Stimulated activated CD4-positive, alpha-beta T cell treated with anti-CD3 and anti-CD28 coated beads, Interleukin-4, amount 100 ng/mL, for 1 hour (primary cell): ENCODE measurements at regions not wholly inside any gene's neighbourhood (a gene's known extent, or its start where the extent isn't known, plus 50 kb on each side); places are given as distances from the start of the nearest gene placed in this dataset.
"Not testable (repeated sequence)": the region's sequence is repeated elsewhere in the genome, so short reads cannot be mapped to it uniquely, and the experiment has no call there.

Source experiments
- DNase-seq: peaks from one replicate; pipeline ENCODE4 v3.0.0-alpha.2; 2020

GRCh38 chr12:91718326-91718725 lies 427.3 kb downstream of the BTG1 start:
- no peak for DNase-seq

- no peak for DNase-seq
Observed at GRCh38 chr12:91717804-91718203, 427.8 kb downstream of the BTG1 start.

GRCh38 chr12:91711925-91712324 lies 433.7 kb downstream of the BTG1 start:
- DNase-seq: not testable (repeated sequence)

- DNase-seq: no peak
Observed at GRCh38 chr12:91706466-91706865, 439.2 kb downstream of the BTG1 start.

- no peak for DNase-seq
Observed at GRCh38 chr12:91704446-91704845, 441.2 kb downstream of the BTG1 start.

- no peak for DNase-seq
Observed at GRCh38 chr12:91703491-91704283, 442.0 kb downstream of the BTG1 start.

GRCh38 chr12:91702843-91703425 lies 442.7 kb downstream of the BTG1 start:
- no peak for DNase-seq

GRCh38 chr12:91695964-91696363 lies 449.7 kb downstream of the BTG1 start:
- DNase-seq: no peak

GRCh38 chr12:91695406-91695805 lies 450.2 kb downstream of the BTG1 start:
- not testable (repeated sequence) for DNase-seq

- DNase-seq: no peak
Observed at GRCh38 chr12:91690531-91690930, 455.1 kb downstream of the BTG1 start.

- DNase-seq: no peak
Observed at GRCh38 chr12:91687052-91688017, 458.3 kb downstream of the BTG1 start.

GRCh38 chr12:91685917-91686316 lies 459.7 kb downstream of the BTG1 start:
- DNase-seq: no peak

GRCh38 chr12:91681751-91682150 lies 463.9 kb downstream of the BTG1 start:
- DNase-seq: no peak

- no peak for DNase-seq
Observed at GRCh38 chr12:91680864-91681263, 464.8 kb downstream of the BTG1 start.

GRCh38 chr12:91677556-91677955 lies 468.1 kb downstream of the BTG1 start:
- DNase-seq: no peak

- DNase-seq: no peak
Observed at GRCh38 chr12:91675401-91675800, 470.2 kb downstream of the BTG1 start.

- no peak for DNase-seq
Observed at GRCh38 chr12:91672130-91672529, 473.5 kb downstream of the BTG1 start.

GRCh38 chr12:91667694-91668093 lies 478.0 kb downstream of the BTG1 start:
- no peak for DNase-seq

GRCh38 chr12:91663744-91664143 lies 481.1 kb upstream of the DCN start:
- no peak for DNase-seq

GRCh38 chr12:91663310-91663709 lies 480.7 kb upstream of the DCN start:
- DNase-seq: no peak

GRCh38 chr12:91662021-91662420 lies 479.4 kb upstream of the DCN start:
- DNase-seq: no peak

GRCh38 chr12:91657032-91657431 lies 474.4 kb upstream of the DCN start:
- DNase-seq: no peak

GRCh38 chr12:91655966-91656365 lies 473.3 kb upstream of the DCN start:
- DNase-seq: no peak

GRCh38 chr12:91654087-91654486 lies 471.5 kb upstream of the DCN start:
- no peak for DNase-seq
